DND-41 (cell line): ENCODE measurements at regions not wholly inside any gene's neighbourhood (a gene's known extent, or its start where the extent isn't known, plus 50 kb on each side); places are given as distances from the start of the nearest gene placed in this dataset.
A peak's percentile ranks its signal among the peaks of the same experiment; 100 is the strongest.

Source experiments
- ATAC-seq: fragments of 200-7000 bp; cut with Tn5 transposase; 3 replicates; pipeline ENCODE4 v1.9.1; 2021; ENCODE audit warnings: low read depth; ENCODE audit not compliant: insufficient read depth
- DNase-seq: peaks from one replicate; pipeline ENCODE4 v3.0.0-alpha.2; 2020
- H2AFZ ChIP-seq: 2 replicates; pipeline ENCODE4 v1.6.0; 2012; ENCODE audit warnings: low read depth, low read length
- H3K27ac ChIP-seq: 2 replicates; pipeline ENCODE4 v1.5.1; 2012; ENCODE audit warnings: low read length, inconsistent platforms
- H3K27me3 ChIP-seq: fragments of 200-600 bp; sonication (generic); 2 replicates; pipeline ENCODE4 v1.6.0; 2012; ENCODE audit warnings: low read length, mild to moderate bottlenecking, inconsistent platforms; ENCODE audit not compliant: insufficient read depth, poor library complexity
- H3K36me3 ChIP-seq: 2 replicates; pipeline ENCODE4 v1.5.1; 2012; ENCODE audit warnings: low read length, inconsistent platforms; ENCODE audit not compliant: insufficient read depth
- H3K4me1 ChIP-seq: 2 replicates; pipeline ENCODE4 v1.5.1; 2012; ENCODE audit warnings: mild to moderate bottlenecking, low read length; ENCODE audit not compliant: insufficient read depth
- H3K4me2 ChIP-seq: 2 replicates; pipeline ENCODE4 v1.6.0; 2012; ENCODE audit warnings: mild to moderate bottlenecking, moderate library complexity, low read length, inconsistent platforms; ENCODE audit not compliant: insufficient read depth
- H3K4me3 ChIP-seq, 2 experiments: fragments of 200-600 bp in 1 of 2; shearing (Covaris generic) in 1 of 2; 2 replicates each; pipeline ENCODE4 v1.5.1; 2012 to 2016; ENCODE audit warnings: inconsistent platforms in 2 of 2, low read length in 2 of 2, mild to moderate bottlenecking in 2 of 2, low read depth in 1 of 2, moderate library complexity in 1 of 2
- H3K79me2 ChIP-seq: 2 replicates; pipeline ENCODE4 v1.6.0; 2012; ENCODE audit warnings: low read length, inconsistent platforms; ENCODE audit not compliant: insufficient read depth
- H3K9ac ChIP-seq: 2 replicates; pipeline ENCODE4 v1.6.0; 2012; ENCODE audit warnings: low read depth, mild to moderate bottlenecking, inconsistent platforms, low read length, moderate library complexity
- H3K9me3 ChIP-seq: 2 replicates; pipeline ENCODE4 v1.5.1; 2012; ENCODE audit warnings: low read length, moderate library complexity, mild to moderate bottlenecking, inconsistent platforms; ENCODE audit not compliant: insufficient read depth, severe bottlenecking
- H4K20me1 ChIP-seq: 2 replicates; pipeline ENCODE4 v1.6.0; 2012; ENCODE audit warnings: low read length; ENCODE audit not compliant: insufficient read depth
- CTCF ChIP-seq: IDR thresholded peaks from 2 replicates; pipeline ENCODE4 v1.5.1; 2012; ENCODE audit warnings: borderline replicate concordance, low read length, moderate library complexity, mild to moderate bottlenecking; ENCODE audit not compliant: poor library complexity, severe bottlenecking; ENCODE audit errors: extremely low read depth
- EZH2 ChIP-seq: IDR thresholded peaks from 3 replicates; pipeline ENCODE4 v1.6.1; 2012; ENCODE audit warnings: borderline replicate concordance, low read depth, mild to moderate bottlenecking, moderate library complexity, low read length, inconsistent platforms; ENCODE audit not compliant: severe bottlenecking

- no peak overlapping the region for H3K4me3 ChIP-seq
- H3K79me2 ChIP-seq = no peaks in the 10 kb centered on the region
- no peak for TF ChIP-seq CTCF
- TF ChIP-seq EZH2 = no peak
- DNase-seq (no peak), ATAC-seq (no peak)
- no peak overlapping the region for H3K9ac ChIP-seq
- no peaks in the 10 kb centered on the region for H4K20me1 ChIP-seq
- H3K36me3 ChIP-seq = no peaks in the 10 kb centered on the region
- no peak overlapping the region for H3K27ac ChIP-seq
- no peak overlapping the region for H2AFZ ChIP-seq
- H3K9me3 ChIP-seq = peaks cover 6% of the 10 kb centered on the region
- H3K4me2 ChIP-seq = no peak overlapping the region
- H3K27me3 ChIP-seq = no peaks in the 10 kb centered on the region
- H3K4me1 ChIP-seq = peaks cover 13% of the 10 kb centered on the region
Measured at GRCh38 chr5:8628521-8628920, 759.6 kb downstream of the MTRR start.

GRCh38 chr5:8633259-8633658 is 764.3 kb downstream of the MTRR start:
- H3K36me3 ChIP-seq = no peaks in the 10 kb centered on the region
- peak overlapping the region; percentile 19; the same call in 1 of the 2 replicates for H3K9ac ChIP-seq
- ATAC-seq = peak; percentile 55
- no peak for DNase-seq
- peak overlapping the region; percentile 82 for H3K27ac ChIP-seq
- H3K9me3 ChIP-seq = peaks cover 9% of the 10 kb centered on the region
- no peaks in the 10 kb centered on the region for H4K20me1 ChIP-seq
- peak overlapping the region; percentile 24; the same call in 1 of the 2 replicates for H3K4me2 ChIP-seq
- peak overlapping the region in 1 of 2 experiments; percentile 23; a peak in 1 of 4 replicates for H3K4me3 ChIP-seq
- H3K79me2 ChIP-seq = no peaks in the 10 kb centered on the region
- peak overlapping the region; percentile 53; the same call in 1 of the 2 replicates for H2AFZ ChIP-seq
- H3K27me3 ChIP-seq = no peaks in the 10 kb centered on the region
- H3K4me1 ChIP-seq = peaks cover 28% of the 10 kb centered on the region
- TF ChIP-seq EZH2 = no peak
- no peak for TF ChIP-seq CTCF

DNA sequence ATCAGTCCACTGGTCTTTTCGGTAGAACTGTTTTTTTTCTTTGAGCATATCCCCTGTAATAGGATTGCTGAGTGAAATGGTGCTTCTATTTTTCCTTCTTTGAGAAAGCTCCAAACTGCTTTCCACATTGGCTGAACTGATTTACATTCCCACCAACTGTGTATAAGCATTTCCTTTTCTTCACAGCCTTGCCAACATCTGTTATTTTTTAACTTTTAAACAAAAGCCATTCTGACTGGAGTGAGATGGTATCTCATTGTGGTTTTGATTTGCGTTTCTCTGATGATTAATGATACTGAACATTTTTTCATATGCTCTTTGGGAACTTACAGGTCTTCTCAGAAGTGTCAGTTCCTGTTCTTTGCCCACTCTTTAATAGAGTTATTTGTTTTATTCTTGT is 764.7 kb downstream of the MTRR start:
- H3K9ac ChIP-seq = peak overlapping the region; percentile 19; the same call in 1 of the 2 replicates
- peaks cover 28% of the 10 kb centered on the region for H3K4me1 ChIP-seq
- DNase-seq (no peak), ATAC-seq (peak; percentile 83)
- peaks cover 9% of the 10 kb centered on the region for H3K9me3 ChIP-seq
- H3K27me3 ChIP-seq = no peaks in the 10 kb centered on the region
- H3K4me2 ChIP-seq = peak overlapping the region; percentile 24
- peak overlapping the region; percentile 53; the same call in 1 of the 2 replicates for H2AFZ ChIP-seq
- no peaks in the 10 kb centered on the region for H4K20me1 ChIP-seq
- H3K4me3 ChIP-seq = peak overlapping the region in 1 of 2 experiments; percentile 23; a peak in 1 of 4 replicates
- peak overlapping the region; percentile 82 for H3K27ac ChIP-seq
- H3K79me2 ChIP-seq = no peaks in the 10 kb centered on the region
- no peak for TF ChIP-seq CTCF
- TF ChIP-seq EZH2 = no peak
- H3K36me3 ChIP-seq = no peaks in the 10 kb centered on the region
